HuH-7 (cell line): ENCODE measurements at regions not wholly inside any gene's neighbourhood (a gene's known extent, or its start where the extent isn't known, plus 50 kb on each side); places are given as distances from the start of the nearest gene placed in this dataset.
"Not testable (repeated sequence)": the region's sequence is repeated elsewhere in the genome, so short reads cannot be mapped to it uniquely, and the experiment has no call there.

Experiments used
- DNase-seq: peaks from one replicate; pipeline ENCODE4 v3.0.0; 2011; ENCODE audit warnings: low spot score

DNA sequence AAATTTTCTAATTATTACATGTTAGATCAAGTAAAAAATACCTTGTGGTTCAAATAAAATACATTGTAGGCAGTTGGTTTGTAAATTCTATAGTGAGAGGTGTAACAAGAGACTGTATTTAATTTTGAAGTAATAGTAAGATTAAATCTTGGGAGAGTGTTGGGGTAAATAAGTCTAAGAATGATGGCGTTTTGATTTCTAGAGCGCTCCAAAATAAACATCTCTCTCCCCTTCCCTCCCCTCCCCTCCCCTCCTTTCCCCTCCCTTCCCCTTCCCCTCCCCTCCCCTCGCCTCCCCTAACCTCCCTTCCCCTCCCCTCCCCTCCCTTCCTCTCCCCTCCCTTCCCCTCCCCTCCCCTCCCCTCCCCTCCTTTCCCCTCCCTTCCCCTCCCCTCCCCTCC is 200.6 kb upstream of the EEF2KMT start:
- DNase-seq = no peak

- no peak for DNase-seq
These were observed 198.6 kb upstream of the EEF2KMT start for GRCh38 chr16:5296176-5296575.

GRCh38 chr16:5295304-5295703 is 197.7 kb upstream of the EEF2KMT start:
- DNase-seq = not testable (repeated sequence)

DNA sequence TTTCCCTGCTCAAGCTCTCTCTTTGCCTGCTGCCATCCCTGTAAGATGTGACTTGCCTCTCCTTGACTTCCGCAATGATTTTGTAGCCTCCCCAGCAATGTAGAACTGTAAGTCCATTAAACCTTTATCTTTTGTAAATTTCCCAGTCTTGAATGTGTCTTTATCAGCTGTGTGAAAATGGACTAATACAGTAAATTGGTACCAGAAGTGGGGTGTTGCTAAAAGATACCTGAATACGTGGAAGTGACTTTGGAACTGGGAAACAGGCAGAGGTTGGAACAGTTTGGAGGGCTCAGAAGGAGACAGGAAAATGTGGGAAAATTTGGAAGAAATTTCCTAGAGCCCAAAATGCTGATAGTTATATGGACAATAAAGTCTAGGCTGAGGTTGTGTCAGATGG is 184.6 kb upstream of the EEF2KMT start:
- not testable (repeated sequence) for DNase-seq

DNA sequence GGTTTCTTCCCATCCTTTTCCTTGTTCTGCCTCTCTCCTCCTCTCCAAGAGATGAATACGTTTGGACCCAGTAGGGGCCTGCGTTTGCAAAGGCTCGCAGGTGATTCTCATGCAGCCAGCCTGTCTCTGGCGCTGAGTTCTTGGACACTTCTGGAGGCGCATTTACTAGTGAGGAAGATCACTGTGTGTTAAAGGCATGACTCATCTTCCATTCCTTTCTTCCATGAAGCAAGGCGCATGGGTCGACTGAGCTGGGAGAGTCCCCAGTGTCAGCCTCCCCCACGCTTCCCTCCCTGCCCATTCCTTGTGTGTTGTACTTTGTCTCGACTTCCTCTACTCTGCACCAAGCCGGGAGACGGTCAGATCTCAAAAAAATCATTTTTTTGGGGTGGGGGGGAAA is 159.9 kb upstream of the EEF2KMT start:
- no peak for DNase-seq

- DNase-seq = no peak
These were observed 155.2 kb upstream of the EEF2KMT start for GRCh38 chr16:5252791-5253190.

DNA sequence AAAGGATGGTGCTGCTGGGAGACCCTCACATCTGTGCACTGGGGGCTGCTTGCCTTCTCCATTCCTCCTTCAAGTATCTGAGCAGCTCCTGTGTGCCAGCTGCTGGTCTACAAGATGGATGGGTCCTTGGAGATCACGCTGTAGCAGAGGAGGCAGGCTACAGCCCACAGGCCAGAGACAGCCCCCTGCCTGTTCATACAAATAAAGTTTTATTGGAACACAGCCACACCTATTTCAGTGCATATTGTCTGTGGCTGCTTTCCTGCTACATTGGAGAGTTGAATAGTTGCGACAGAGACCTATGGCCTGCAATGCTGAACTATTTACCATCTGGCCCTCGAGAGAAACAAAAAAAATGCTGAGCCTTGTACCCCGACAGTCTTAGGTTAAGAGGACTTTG is 149.8 kb upstream of the EEF2KMT start:
- DNase-seq = not testable (repeated sequence)

DNA sequence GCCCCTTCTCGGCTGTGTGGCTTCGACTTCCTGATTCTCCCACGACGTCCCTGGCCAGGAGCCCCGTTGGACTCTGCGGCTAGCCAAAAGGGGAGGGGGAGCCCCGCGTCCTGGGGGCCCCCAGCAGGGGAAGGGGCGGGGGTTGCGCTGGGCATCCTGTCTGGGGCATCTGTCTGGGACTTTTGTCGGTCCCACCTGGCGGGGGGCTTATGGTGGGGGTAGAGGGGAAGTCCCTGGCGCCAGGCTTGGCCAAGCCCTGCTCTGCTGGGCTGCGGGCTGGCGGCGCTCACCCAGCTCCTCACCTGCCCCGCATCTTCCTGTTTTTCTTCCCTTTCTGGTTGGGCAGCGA is 142.7 kb upstream of the EEF2KMT start:
- not testable (repeated sequence) for DNase-seq

- DNase-seq = peak; percentile 30
These were observed 142.1 kb upstream of the EEF2KMT start for GRCh38 chr16:5239472-5240277.

DNA sequence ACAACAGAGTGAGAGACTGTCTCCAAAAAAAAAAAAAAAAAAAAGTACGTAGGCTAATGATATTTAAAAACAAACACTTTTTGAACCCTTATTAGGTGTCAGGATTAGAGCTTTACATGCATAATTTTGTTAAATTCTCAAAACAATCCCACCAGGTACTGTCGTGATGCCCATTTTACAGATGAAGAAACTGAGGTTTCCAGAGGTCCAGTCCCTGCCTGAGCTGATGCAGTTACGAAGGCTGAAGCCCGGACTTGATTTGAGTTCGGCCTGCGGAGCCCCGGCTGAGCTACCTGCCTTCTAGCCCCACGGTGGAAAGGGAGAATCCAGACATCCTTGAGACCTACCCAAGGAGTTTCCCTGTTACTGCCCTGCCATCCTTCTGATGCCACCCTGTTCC is 137.5 kb upstream of the EEF2KMT start:
- no peak for DNase-seq

DNA sequence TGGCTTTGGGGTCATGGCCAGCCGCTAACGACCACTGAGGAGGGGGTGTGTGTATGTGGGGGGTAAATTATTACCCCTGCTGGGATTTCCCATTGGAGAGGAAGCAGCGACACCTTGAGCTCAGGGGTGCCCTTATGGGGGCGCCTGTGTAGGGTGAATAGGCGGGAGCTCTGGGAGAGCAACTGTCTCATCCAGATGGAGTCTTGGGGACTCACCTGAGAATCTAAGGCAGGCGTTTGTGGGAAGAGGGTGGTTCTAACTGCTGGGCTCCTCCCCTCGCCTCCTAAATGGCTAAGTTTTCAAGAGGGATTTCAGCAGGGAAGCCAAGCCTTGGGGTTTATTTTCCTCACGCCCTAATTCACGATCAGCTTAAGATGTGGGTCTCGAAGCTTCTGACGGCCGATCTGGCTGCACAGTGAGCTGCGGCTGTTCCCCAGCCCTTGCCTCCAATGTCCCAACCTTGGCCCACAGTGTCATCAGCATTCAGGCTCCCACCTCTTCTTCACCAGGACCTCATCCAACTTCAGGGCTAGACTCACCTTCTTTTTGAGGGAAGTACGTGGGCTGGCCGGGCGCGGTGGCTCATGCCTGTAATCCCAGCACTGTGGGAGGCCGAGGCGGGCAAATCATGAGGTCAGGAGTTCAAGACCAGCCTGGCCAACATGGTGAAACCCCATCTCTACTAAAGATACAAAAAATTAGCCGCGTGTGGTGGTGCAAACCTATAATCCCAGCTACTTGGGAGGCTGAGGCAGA is 136.9 kb upstream of the EEF2KMT start:
- DNase-seq = no peak

GRCh38 chr16:5231246-5231759 is 133.7 kb upstream of the EEF2KMT start:
- no peak for DNase-seq

DNA sequence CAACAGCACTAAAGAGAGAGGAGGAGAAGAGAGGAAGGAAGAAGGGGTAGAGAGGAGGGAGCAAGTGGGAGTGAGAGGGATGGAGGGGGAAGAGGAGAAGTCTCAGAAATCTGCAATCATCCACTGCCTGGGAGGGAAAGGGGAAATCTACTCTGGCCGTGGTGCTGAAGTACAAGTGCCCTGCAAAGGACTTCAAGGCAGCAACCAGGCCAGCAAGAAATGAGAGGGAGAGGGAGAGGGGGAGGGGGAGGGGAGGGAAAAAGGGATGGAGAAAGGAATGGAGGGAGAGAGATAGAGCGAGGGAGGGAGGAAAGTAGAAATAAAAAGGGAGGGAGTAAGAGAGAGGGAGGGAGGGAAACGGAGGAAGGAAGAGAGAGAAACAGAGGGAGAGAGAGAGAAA is 130.8 kb upstream of the EEF2KMT start:
- DNase-seq = no peak

- no peak for DNase-seq
These were observed 128.5 kb upstream of the EEF2KMT start for GRCh38 chr16:5225931-5226655.

DNA sequence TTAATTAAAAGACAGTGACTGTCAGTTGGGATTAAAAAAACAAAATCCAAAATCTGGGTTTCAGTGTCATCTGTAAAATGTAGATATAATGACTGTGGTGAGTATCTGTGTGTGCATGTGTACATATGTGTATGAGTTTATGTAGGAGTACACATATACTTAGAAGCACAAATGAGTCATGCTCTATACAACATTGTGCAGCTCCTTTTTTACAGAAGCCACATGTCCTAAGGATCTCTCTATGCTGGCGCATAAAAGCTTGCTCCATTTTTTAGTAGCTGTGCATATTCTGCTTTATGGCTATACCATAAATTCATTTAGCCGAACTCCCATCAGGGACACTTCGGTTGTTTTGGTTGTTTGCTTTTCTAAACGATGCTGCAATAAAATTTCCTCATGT is 125.2 kb upstream of the EEF2KMT start:
- no peak for DNase-seq

DNA sequence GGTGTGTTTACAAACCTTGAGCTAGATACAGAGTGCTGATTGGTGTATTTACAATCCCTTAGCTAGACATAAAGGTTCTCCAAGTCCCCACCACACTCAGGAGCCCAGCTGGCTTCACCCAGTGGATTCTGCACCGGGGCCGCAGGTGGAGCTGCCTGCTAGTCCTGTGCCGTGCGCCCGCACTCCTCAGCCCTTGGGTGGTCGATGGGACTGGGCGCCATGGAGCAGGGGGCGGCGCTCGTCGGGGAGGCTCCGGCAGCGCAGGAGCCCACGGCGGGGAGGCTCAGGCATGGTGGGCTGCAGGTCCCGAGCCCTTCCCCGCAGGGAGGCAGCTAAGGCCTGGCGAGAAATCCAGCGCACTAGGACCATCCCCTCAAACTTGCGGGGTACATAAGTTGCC is 124.2 kb upstream of the EEF2KMT start:
- not testable (repeated sequence) for DNase-seq

- no peak for DNase-seq
These were observed 123.1 kb upstream of the EEF2KMT start for GRCh38 chr16:5220705-5221104.

GRCh38 chr16:5216441-5217080 is 119.0 kb upstream of the EEF2KMT start:
- DNase-seq = no peak

GRCh38 chr16:5215901-5216300 is 118.3 kb upstream of the EEF2KMT start:
- DNase-seq = no peak

DNA sequence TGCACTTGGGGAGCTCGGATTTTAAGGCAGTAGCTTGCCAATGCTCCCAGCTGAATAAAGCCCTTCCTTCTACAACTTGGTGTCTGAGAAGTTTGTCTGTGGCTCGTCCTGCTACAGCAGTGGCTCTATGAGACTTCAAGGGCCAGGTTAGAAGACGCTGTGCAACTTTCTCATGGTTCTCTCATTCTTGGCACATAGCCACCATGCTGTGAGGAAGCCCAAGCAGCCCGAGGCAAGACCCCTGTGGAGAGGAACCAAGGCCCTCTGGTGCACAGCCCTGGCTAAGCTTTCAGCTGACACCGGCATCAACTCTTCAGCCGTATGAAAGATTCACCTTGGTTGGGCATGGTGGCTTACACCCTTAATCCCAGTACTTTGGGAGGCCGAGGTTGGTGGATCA is 116.9 kb upstream of the EEF2KMT start:
- DNase-seq = no peak

- DNase-seq = not testable (repeated sequence)
These were observed 114.9 kb upstream of the EEF2KMT start for GRCh38 chr16:5212501-5212900.

DNA sequence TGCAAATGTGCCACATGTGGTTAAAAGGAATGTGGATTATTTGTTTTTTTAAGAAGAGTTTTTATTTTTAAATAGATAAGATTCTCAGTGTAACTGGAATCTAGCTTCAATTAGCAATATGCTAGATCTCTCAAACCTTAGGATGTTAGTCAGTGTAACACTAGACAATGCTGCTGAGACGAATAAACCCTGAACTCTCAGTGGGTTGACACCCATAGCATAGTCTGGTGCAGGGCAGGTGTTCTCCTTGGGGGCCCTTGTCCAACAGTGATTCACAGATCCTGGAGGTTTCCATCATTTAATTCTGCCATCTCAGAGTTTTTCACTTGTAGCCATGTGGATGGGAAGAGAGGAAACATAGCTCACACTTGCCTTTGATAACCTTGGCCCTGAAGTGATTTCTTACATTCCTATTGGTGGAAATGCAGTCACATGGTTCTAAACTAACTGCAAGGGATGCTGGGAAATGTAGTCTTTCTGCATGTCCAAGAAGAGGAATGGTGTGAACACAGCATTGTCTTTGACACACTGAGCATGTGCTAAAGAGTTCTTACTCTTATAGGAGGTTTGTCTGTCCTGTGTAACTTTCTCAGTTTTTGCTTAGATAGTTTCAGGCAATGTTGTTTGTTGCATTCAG is 110.4 kb upstream of the EEF2KMT start:
- DNase-seq = not testable (repeated sequence)
